ENCODE measurements at regions not wholly inside any gene's neighbourhood (a gene's known extent, or its start where the extent isn't known, plus 50 kb on each side); places are given as distances from the start of the nearest gene placed in this dataset.
"Not testable (repeated sequence)": the region's sequence is repeated elsewhere in the genome, so short reads cannot be mapped to it uniquely, and the experiment has no call there.

DNA sequence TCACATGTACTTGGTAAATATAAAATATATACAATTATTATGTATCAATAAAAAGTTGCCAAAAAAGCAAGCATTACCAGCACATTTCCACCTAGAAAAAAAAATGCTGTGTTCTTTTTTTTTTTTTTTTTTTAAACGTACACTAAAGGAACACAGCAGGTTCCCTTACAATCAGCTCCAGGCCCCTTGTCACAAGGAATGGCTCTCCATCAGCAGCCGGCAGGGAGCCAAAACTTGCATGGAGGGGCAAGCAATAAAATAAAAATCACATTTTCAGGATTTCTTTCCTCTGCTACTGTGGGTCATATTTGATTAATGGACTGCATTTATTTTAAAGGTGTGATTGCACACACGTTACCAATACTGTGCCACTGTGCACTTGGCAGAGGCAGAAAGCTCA, 460.3 kb downstream of the GPAT3 start:
- DNase-seq (ENCODE audit: extremely low spot score), result no peak
- WGBS, result 47% methylated on average over 3 of the region's 3 CpGs
- Histone ChIP-seq H3K4me1 (ENCODE audit: insufficient read depth) (no peaks in the 10 kb centered on the region), H3K27ac (ENCODE audit: low read depth) (no peak overlapping the region), H3K4me3 (ENCODE audit: low read depth, low read length) (no peak overlapping the region), H3K36me3 (ENCODE audit: insufficient read depth) (no peaks in the 10 kb centered on the region)

DNA sequence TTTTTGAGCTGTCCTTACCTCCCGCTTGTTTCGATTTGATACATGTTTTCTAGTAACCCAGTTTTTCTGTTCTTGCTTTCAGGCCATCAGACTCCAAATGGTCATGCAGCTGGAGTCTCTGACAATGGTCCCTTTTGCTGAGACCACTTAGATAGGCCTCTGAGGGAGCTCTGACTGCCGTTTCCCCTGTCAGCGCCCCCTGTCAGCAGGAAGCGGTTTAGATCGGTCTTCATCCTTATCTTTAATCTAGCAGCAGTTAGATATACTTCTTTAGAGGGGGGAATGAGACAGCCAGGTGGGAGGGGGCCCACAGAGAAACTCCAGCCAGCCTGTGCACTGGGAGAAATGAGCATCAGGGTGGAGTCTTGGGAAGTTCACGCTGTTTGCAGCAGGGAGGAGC, 457.9 kb downstream of the GPAT3 start:
- Histone ChIP-seq H3K36me3 (ENCODE audit: insufficient read depth) (no peaks in the 10 kb centered on the region), H3K4me3 (ENCODE audit: low read depth, low read length) (no peak overlapping the region), H3K4me1 (ENCODE audit: insufficient read depth) (no peaks in the 10 kb centered on the region), H3K27ac (ENCODE audit: low read depth) (no peak overlapping the region)
- DNase-seq (ENCODE audit: extremely low spot score), result no peak
- 54% methylated on average over 7 of the region's 7 CpGs for WGBS

DNA sequence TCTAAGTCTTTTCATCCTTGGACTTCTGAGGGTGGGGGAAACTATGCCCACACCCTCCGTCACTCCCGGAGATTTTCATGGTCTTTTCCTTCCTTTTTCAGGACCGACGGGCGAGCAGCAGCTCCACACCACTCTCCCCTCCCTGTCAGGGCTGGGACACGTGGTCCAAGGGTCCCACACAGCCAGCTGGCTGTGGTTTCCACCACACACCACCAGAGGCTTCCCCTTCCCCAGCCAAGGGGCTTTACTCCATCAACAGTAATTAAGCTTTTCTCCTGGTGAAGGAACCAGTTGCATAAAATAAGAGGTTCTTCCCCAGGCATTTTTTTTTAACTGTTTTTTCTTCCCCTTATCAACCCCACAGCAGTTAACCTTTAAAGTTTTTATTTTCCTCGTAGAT, 453.9 kb downstream of the GPAT3 start:
- 63% methylated on average over 7 of the region's 7 CpGs for WGBS
- H3K4me3 ChIP-seq (ENCODE audit: low read depth, low read length), result no peak overlapping the region
- H3K36me3 ChIP-seq (ENCODE audit: insufficient read depth), result no peaks in the 10 kb centered on the region
- DNase-seq (ENCODE audit: extremely low spot score), result no peak
- H3K27ac ChIP-seq (ENCODE audit: low read depth), result no peak overlapping the region
- H3K4me1 ChIP-seq (ENCODE audit: insufficient read depth), result no peaks in the 10 kb centered on the region

DNA sequence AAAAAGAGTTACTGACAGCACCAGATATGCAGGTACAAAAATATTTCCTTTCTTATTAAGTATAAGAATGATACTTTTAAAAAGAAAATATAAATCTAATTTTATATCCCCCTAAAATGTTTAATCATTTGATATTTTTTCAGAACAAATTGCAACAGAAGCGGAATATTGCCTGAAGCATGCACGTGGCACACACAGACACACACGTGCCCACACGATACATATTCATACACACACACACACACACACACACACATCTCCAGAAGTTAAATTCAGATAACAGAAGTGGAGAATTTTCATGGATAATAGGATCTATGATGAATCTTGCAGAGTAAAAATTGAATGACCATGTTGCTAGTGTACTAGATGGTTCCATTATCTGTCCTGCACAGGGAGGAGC, 445.2 kb downstream of the GPAT3 start:
- Histone ChIP-seq H3K27ac (ENCODE audit: low read depth) (no peak overlapping the region), H3K36me3 (ENCODE audit: insufficient read depth) (no peaks in the 10 kb centered on the region), H3K4me1 (ENCODE audit: insufficient read depth) (no peaks in the 10 kb centered on the region), H3K4me3 (ENCODE audit: low read depth, low read length) (no peak overlapping the region)
- DNase-seq (ENCODE audit: extremely low spot score), result no peak
- 89% methylated on average over 4 of the region's 4 CpGs for WGBS

DNA sequence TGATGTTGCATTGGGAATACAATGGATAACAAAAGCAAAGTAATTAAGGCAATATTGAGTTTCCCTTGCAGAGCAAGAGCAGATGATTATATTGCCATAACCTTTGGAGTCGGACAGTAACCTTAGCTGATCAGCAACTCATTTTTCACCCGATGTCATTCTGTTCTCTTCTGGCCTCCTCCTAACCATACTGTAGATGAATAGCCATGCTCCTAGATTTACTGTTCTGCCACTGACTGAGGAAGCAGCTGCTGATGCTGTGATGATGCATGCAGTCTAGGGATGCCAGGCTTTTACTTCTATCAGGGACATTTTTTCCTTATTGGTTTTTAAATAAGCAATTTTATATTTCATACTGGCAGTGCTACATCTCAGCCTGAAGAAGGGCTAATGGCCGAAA, 443.9 kb downstream of the GPAT3 start:
- Histone ChIP-seq H3K4me1 (ENCODE audit: insufficient read depth) (no peaks in the 10 kb centered on the region), H3K4me3 (ENCODE audit: low read depth, low read length) (no peak overlapping the region), H3K27ac (ENCODE audit: low read depth) (no peak overlapping the region), H3K36me3 (ENCODE audit: insufficient read depth) (no peaks in the 10 kb centered on the region)
- no peak for DNase-seq (ENCODE audit: extremely low spot score)
- WGBS, result 91% methylated on average over 3 of the region's 3 CpGs

DNA sequence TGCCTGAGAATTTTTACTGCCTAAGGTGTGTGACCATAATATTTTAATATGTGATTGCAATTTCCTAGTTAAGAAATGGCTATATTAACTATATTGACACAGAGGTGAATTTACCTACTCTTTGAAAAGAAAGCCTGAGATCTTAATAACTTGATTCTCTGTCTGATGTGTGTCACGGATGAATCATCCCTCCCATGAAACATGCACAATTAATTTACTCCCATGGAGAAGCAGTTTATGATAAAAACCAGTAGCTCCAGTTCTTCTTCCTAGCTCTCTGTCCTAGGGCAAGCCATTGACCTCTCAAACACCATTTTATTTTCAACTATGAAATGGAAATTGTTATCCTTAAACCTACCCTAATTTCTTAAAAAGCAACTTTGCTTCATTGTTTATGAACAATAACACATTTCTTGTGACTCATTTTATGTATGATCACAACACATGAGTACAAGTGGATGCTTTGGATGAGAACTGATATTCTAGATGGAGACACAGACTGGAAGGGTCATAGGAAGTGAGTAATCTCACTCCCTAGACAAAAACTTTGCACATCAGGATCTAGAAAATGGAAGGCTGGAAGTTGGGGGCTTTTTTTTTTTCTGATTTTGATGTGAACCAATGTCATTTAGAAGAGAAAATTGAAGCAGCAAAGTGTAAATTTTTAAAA, 438.3 kb downstream of the GPAT3 start:
- Histone ChIP-seq H3K4me1 (ENCODE audit: insufficient read depth) (no peaks in the 10 kb centered on the region), H3K36me3 (ENCODE audit: insufficient read depth) (no peaks in the 10 kb centered on the region), H3K4me3 (ENCODE audit: low read depth, low read length) (no peak overlapping the region), H3K27ac (ENCODE audit: low read depth) (no peak overlapping the region)
- 79% methylated on average over 1 of the region's 1 CpG for WGBS
- no peak for DNase-seq (ENCODE audit: extremely low spot score)

DNA sequence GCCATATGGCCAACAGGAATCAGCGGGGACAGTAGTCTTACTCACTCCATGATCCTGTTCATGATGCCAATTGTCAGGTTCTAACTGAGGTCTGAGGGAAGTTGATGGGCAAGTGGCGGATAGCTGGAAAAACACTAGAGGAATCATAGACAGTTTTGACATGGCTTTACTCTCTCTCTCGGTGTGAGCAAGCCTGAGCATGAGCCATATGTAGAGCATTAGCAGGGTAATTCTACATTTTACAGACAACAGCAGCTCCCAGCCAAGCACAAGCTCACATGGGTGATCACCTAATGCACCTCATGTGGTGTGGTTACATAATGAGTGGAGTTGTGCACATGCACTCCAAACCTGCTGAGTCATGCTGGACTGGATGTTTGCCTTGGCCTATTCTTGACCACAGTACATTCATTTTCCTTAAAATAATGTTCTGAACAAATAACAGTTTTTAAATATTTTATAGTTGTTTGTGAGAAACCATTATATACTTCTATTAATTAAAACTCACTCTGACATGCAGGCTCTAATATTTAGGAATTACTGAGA, 429.2 kb downstream of the GPAT3 start:
- 82% methylated on average over 3 of the region's 3 CpGs for WGBS
- Histone ChIP-seq H3K27ac (ENCODE audit: low read depth) (no peak overlapping the region), H3K4me1 (ENCODE audit: insufficient read depth) (no peaks in the 10 kb centered on the region), H3K36me3 (ENCODE audit: insufficient read depth) (no peaks in the 10 kb centered on the region), H3K4me3 (ENCODE audit: low read depth, low read length) (no peak overlapping the region)
- DNase-seq (ENCODE audit: extremely low spot score), result no peak

DNA sequence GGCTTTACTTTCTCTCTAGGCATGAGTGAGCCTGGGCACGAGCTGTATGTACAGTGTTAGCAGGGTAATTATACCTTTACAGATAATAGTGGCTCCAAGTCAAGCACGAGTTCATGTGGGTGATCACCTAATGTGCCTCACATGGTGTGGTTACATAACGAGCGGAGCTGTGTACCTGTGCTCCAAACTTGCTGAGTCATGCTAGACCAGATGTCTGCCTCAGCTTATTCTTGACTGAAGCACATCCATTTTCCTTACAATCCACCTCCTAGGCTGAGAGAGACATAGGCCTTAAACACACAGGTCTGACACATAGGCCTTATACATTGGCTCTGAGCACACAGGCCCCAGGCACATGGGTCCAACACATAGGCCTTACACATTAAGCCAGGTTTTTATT, 426.6 kb downstream of the GPAT3 start:
- H3K4me3 ChIP-seq (ENCODE audit: low read depth, low read length), result no peak overlapping the region
- H3K36me3 ChIP-seq (ENCODE audit: insufficient read depth), result no peaks in the 10 kb centered on the region
- H3K27ac ChIP-seq (ENCODE audit: low read depth), result no peak overlapping the region
- WGBS, result 84% methylated on average over 4 of the region's 4 CpGs
- no peaks in the 10 kb centered on the region for H3K4me1 ChIP-seq (ENCODE audit: insufficient read depth)
- no peak for DNase-seq (ENCODE audit: extremely low spot score)

DNA sequence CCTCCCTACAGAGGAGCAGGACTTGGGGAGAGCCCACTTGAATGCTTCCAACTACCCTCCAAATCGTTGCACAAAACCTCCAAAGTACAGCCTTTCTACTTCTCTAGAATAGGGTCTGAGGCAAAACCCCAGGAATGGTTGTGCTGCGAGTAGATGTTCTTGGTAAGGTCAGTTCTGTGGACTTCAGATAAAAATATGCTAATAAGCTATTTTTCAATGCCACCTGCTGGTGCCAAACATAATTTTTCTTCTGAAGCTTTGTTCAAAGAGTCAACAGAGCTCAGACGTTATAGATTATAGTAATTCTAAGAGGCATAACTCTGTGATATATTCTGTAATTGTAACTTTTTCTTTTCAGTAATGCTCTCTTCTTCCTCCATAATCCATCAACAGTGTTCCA, 425.7 kb downstream of the GPAT3 start:
- H3K4me3 ChIP-seq (ENCODE audit: low read depth, low read length), result no peak overlapping the region
- H3K4me1 ChIP-seq (ENCODE audit: insufficient read depth), result no peaks in the 10 kb centered on the region
- H3K27ac ChIP-seq (ENCODE audit: low read depth), result no peak overlapping the region
- 64% methylated on average over 3 of the region's 3 CpGs for WGBS
- no peaks in the 10 kb centered on the region for H3K36me3 ChIP-seq (ENCODE audit: insufficient read depth)
- no peak for DNase-seq (ENCODE audit: extremely low spot score)

DNA sequence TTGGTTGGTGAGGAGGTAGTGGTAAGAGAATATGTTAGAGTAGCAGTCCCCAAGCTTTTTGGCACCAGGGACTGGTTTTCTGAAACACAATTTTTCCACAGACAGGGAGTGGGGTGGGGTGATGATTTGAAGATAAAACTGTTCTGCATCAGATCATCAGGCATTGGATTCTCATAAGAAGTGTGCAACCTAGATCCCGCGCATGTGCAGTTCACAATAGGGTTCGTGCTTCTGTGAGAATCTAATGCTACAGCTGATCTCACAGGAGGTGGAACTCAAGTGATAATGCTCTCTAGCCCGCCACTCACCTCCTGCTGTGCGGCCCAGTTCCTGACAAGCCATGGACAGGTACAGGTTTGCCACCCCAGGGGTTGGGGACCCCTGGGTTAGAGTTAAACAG, 423.3 kb downstream of the GPAT3 start:
- DNase-seq (ENCODE audit: extremely low spot score), result no peak
- Histone ChIP-seq H3K4me1 (ENCODE audit: insufficient read depth) (no peaks in the 10 kb centered on the region), H3K36me3 (ENCODE audit: insufficient read depth) (no peaks in the 10 kb centered on the region), H3K27ac (ENCODE audit: low read depth) (no peak overlapping the region), H3K4me3 (ENCODE audit: low read depth, low read length) (no peak overlapping the region)
- 81% methylated on average over 5 of the region's 5 CpGs for WGBS

DNA sequence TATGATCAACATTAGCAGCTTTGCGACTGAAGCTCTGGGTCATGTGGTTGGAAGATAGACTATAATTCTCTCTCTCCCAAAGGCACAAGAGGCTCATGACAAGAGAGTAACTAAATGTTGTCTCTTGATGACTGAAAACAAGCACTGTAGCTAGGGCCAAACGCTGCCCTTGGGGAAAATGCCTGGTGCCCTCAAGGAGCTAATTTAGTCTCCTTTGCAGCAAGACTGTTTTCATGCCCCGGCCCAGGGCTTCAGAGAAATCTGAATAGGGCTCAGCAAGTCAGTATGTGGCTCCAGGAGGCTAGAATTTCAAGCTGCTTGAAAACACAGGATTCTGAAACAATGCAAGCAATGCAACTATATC, 411.9 kb downstream of the GPAT3 start:
- no peak overlapping the region for H3K4me3 ChIP-seq (ENCODE audit: low read depth, low read length)
- no peaks in the 10 kb centered on the region for H3K36me3 ChIP-seq (ENCODE audit: insufficient read depth)
- WGBS, result 49% methylated on average over 3 of the region's 3 CpGs
- no peak overlapping the region for H3K27ac ChIP-seq (ENCODE audit: low read depth)
- H3K4me1 ChIP-seq (ENCODE audit: insufficient read depth), result no peaks in the 10 kb centered on the region
- DNase-seq (ENCODE audit: extremely low spot score), result no peak

DNA sequence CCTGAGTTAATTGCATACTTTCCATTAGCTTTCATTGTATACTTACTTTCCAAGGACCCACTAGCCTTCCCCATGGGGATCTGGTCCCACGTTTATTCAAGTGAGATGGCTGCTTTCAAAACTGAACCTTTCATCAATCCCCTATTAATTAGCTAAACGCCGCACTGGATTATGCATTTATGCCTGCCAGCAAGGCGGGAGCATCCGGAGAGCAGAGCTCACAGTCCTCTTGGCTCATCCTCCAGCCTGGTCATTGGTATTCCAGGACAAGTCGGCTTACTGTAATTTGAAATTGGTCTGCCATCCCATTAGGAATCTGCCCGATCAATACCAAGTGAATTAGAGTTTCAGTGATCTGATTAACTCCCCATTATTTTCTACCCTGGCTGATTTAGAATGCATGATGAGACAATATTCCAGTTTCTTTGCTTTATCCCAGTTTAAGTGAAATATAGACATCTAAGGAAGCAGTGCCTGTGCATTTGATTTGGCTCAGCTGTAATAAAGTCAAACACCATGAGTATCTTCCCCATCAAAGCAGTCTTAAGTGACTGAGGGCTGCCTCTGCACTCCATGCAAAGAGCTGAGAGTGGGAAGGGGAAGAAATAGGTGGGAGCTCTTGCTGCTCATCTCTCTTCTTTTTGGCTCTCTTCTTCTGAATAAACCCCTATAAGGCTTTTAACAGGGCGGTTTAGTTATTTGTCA, 411.4 kb downstream of the GPAT3 start:
- Histone ChIP-seq H3K27ac (ENCODE audit: low read depth) (no peak overlapping the region), H3K4me3 (ENCODE audit: low read depth, low read length) (no peak overlapping the region), H3K36me3 (ENCODE audit: insufficient read depth) (no peaks in the 10 kb centered on the region), H3K4me1 (ENCODE audit: insufficient read depth) (no peaks in the 10 kb centered on the region)
- DNase-seq (ENCODE audit: extremely low spot score), result peak; percentile 5
- WGBS, result 74% methylated on average over 8 of the region's 8 CpGs

DNA sequence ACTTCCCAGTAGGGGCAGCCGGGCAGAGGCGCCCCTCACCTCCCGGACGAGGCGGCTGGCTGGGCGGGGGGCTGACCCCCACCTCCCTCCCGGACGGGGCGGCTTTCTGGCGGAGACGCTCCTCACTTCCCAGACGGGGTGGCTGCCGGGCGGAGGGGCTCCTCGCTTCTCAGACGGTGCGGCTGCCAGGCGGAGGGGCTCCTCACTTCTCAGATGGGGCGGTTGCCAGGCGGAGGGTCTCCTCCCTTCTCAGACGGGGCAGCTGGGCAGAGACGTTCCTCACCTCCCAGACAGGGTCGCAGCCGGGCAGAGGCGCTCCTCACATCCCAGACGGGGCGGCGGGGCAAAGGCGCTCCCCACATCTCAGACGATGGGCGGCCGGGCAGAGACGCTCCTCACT, 407.8 kb downstream of the GPAT3 start:
- not testable (repeated sequence) for H3K36me3 ChIP-seq (ENCODE audit: insufficient read depth); H3K4me3 ChIP-seq (ENCODE audit: low read depth, low read length); H3K27ac ChIP-seq (ENCODE audit: low read depth); DNase-seq (ENCODE audit: extremely low spot score); H3K4me1 ChIP-seq (ENCODE audit: insufficient read depth)
- 91% methylated on average over 27 of the region's 33 CpGs for WGBS

DNA sequence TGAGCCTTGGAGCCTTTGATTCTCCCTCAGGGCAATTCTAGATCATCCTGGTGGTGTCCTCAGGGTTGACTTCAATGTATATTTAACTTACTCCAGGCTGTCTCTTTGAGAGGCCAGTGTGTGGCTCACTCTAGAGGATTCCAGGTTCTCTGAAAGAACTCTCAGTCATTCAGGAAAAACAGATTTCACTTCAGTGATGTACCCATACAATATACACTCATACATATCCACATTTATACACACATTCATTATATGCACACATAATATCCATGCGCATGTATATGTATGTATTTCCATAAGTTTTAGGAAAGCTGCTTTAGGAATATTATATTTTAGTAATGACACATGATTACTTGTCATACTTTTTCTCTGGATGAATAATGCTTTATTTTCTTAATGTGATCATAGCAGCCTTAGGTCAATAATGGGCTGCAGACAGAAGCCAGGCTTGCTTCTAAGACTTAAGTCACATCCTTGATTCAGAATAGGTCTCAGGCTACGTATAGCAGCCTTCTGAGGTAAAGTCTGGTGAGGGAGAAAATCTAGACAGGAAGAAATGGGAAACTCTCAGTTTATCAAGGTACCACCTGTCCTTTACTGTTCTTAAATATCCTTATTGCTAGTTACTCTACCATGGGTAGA, 397.0 kb downstream of the GPAT3 start:
- H3K4me3 ChIP-seq (ENCODE audit: low read depth, low read length), result no peak overlapping the region
- H3K36me3 ChIP-seq (ENCODE audit: insufficient read depth), result no peaks in the 10 kb centered on the region
- no peaks in the 10 kb centered on the region for H3K4me1 ChIP-seq (ENCODE audit: insufficient read depth)
- DNase-seq (ENCODE audit: extremely low spot score), result no peak
- 84% methylated on average over 2 of the region's 2 CpGs for WGBS
- H3K27ac ChIP-seq (ENCODE audit: low read depth), result no peak overlapping the region
